Pancreas (tissue), 10 donors: ENCODE measurements at regions not wholly inside any gene's neighbourhood (a gene's known extent, or its start where the extent isn't known, plus 50 kb on each side); places are given as distances from the start of the nearest gene placed in this dataset.

Source experiments
- ATAC-seq, 4 donors: fragments of 200-7000 bp; cut with Tn5 transposase; one replicate each; pipeline versions ENCODE4 v1.8.0 to v1.9.1; 2020; ENCODE audit warnings: mild to moderate bottlenecking in 4 of 4, moderate library complexity in 4 of 4
- DNase-seq, 6 donors: peaks; one replicate each; pipeline ENCODE4 v3.0.0-alpha.2; 2020
- FAIRE-seq: peaks from 2 replicates; lab custom pipeline; 2012; peaks lifted over from hg19 to GRCh38; lab: Jason Lieb, UNC
- H3K27ac ChIP-seq, 4 donors: fragments of 200-600 bp; sonication (generic); 1 replicate in 3 of 4; 2 replicates in 1 of 4; pipeline versions ENCODE4 v1.5.0 to v1.8.0; 2020
- H3K27me3 ChIP-seq, 4 donors: fragments of 200-600 bp; one replicate each; pipeline ENCODE4 v1.8.0; 2021
- H3K36me3 ChIP-seq, 3 donors: fragments of 200-600 bp; sonication (generic) in 1 of 3; one replicate each; pipeline versions ENCODE4 v1.5.0 to v1.8.0; 2020 to 2021
- H3K4me1 ChIP-seq, 3 donors: fragments of 200-600 bp; one replicate each; pipeline ENCODE4 v1.8.0; 2021
- H3K4me3 ChIP-seq, 4 donors: fragments of 200-600 bp; sonication (generic) in 2 of 4; one replicate each; pipeline versions ENCODE4 v1.5.0 to v1.8.0; 2020 to 2021
- H3K9me3 ChIP-seq, 4 donors: fragments of 200-600 bp; one replicate each; pipeline ENCODE4 v1.8.0; 2021
- CTCF ChIP-seq, 4 donors: fragments of 200-600 bp; sonication (generic) in 3 of 4; IDR thresholded peaks; one replicate each; pipeline versions ENCODE4 v1.5.0 to v1.8.0; 2021; ENCODE audit warnings: antibody characterized with exemption in 4 of 4
- WGBS, 2 donors: extraction: QIAGEN DNeasy Blood & Tissue Kit; methylation state at CpG; one replicate each; pipeline ENCODE4 v1.1.7; 2013; 5-methylcytosine and 5-hydroxymethylcytosine counted together
- intact Hi-C, 3 donors: fragments of 100-400 bp; cut with DNase I; formaldehyde crosslinking; loops; one replicate each; pipeline versions ENCODE4 v1.11.1 to v1.14.2; 2022
- donor health status: healthy with polysubstance abuse.
- donor health status: DM: no; HTN: no; CAD: no; lungs with moderate emphysema.
- donor health status: DM: no; HTN: no; CAD: no.
- donor health status: control.
- donor health status: control.
- donor health status: Bipolar disorder and iron deficiency.
- donor health status: DM: yes; HTN: yes; CAD: no.
- donor health status: DM: no; HTN: no; CAD: no.
- donor health status: DM: no; HTN: no; CAD: no.
- donor health status: DM: yes; HTN: yes; CAD: no.

GRCh38 chr4:177555007-177555574 is 112.9 kb upstream of the AGA start:
- Histone ChIP-seq H3K27ac (no peak overlapping the region), H3K27me3 (no peaks in the 10 kb centered on the region), H3K9me3 (no peaks in the 10 kb centered on the region), H3K4me1 (no peaks in the 10 kb centered on the region), H3K4me3 (no peak overlapping the region), H3K36me3 (no peaks in the 10 kb centered on the region)
- 12% methylated on average over 2 of the region's 2 CpGs for WGBS, 2 donors
- ATAC-seq (peak in 3 of 4 donors; percentile 37 to 53 (median 40)), DNase-seq (peak in 1 of 6 donors; percentile 21), FAIRE-seq (peak; percentile 65)
- intact Hi-C loops = no loop called here
- TF ChIP-seq CTCF (IDR thresholded peaks at IDR 0.05) = peak; percentile 26 to 44 (median 34)

- no peak for TF ChIP-seq CTCF (IDR thresholded peaks at IDR 0.05)
- 93 to 98% methylated on average over 21 of the region's 21 CpGs for WGBS, 2 donors
- ATAC-seq (no peak), FAIRE-seq (no peak), DNase-seq (peak in 1 of 6 donors; percentile 36)
- peaks cover 0 to 7% (median 0%) of the 10 kb centered on the region in 3 donors for H3K4me1 ChIP-seq
- H3K27ac ChIP-seq = no peak overlapping the region
- H3K36me3 ChIP-seq = no peaks in the 10 kb centered on the region
- H3K4me3 ChIP-seq = no peak overlapping the region
- intact Hi-C loops = no loop called here
- no peaks in the 10 kb centered on the region for H3K9me3 ChIP-seq
- no peaks in the 10 kb centered on the region for H3K27me3 ChIP-seq
These were observed 115.2 kb upstream of the AGA start for GRCh38 chr4:177557416-177557815.

- 90 to 96% methylated on average over 3 of the region's 3 CpGs for WGBS, 2 donors
- no peak overlapping the region for H3K27ac ChIP-seq
- H3K27me3 ChIP-seq = no peaks in the 10 kb centered on the region
- no peak overlapping the region for H3K4me3 ChIP-seq
- H3K4me1 ChIP-seq = peaks cover 0 to 7% (median 0%) of the 10 kb centered on the region in 3 donors
- FAIRE-seq (no peak), ATAC-seq (no peak), DNase-seq (no peak)
- TF ChIP-seq CTCF (IDR thresholded peaks at IDR 0.05) = no peak
- H3K36me3 ChIP-seq = no peaks in the 10 kb centered on the region
- H3K9me3 ChIP-seq = no peaks in the 10 kb centered on the region
- intact Hi-C loops = no loop called here
These were observed 116.8 kb upstream of the AGA start for GRCh38 chr4:177558995-177559394.

- no peak overlapping the region for H3K27ac ChIP-seq
- no peaks in the 10 kb centered on the region for H3K27me3 ChIP-seq
- H3K4me1 ChIP-seq = peaks cover 0 to 7% (median 0%) of the 10 kb centered on the region in 3 donors
- no peak for FAIRE-seq
- ATAC-seq = no peak
- WGBS, 2 donors = 86 to 89% methylated on average over 4 of the region's 4 CpGs
- intact Hi-C loops = no loop called here
- no peaks in the 10 kb centered on the region for H3K9me3 ChIP-seq
- no peaks in the 10 kb centered on the region for H3K36me3 ChIP-seq
- TF ChIP-seq CTCF (IDR thresholded peaks at IDR 0.05) = no peak
- no peak for DNase-seq
- H3K4me3 ChIP-seq = no peak overlapping the region
These were observed 119.9 kb upstream of the AGA start for GRCh38 chr4:177562163-177562562.

GRCh38 chr4:177562859-177563258 is 120.6 kb upstream of the AGA start:
- Histone ChIP-seq H3K4me3 (no peak overlapping the region), H3K27ac (no peak overlapping the region), H3K27me3 (no peaks in the 10 kb centered on the region), H3K36me3 (no peaks in the 10 kb centered on the region), H3K4me1 (peaks cover 0 to 7% (median 0%) of the 10 kb centered on the region in 3 donors), H3K9me3 (no peaks in the 10 kb centered on the region)
- intact Hi-C loops = no loop called here
- FAIRE-seq = no peak
- no peak for ATAC-seq
- no peak for TF ChIP-seq CTCF (IDR thresholded peaks at IDR 0.05)
- 90 to 92% methylated on average over 1 of the region's 1 CpG for WGBS, 2 donors
- no peak for DNase-seq
